GM21529 (cell line): ENCODE measurements at regions not wholly inside any gene's neighbourhood (a gene's known extent, or its start where the extent isn't known, plus 50 kb on each side); places are given as distances from the start of the nearest gene placed in this dataset.

Experiments used
- ATAC-seq: cut with Tn5 transposase; IDR thresholded peaks from one replicate; pipeline ENCODE4 v1.9.1; 2021; ENCODE audit not compliant: unreplicated experiment

GRCh38 chr4:175514174-175514573, 297.9 kb downstream of the GPM6A start:
- ATAC-seq = no peak

DNA sequence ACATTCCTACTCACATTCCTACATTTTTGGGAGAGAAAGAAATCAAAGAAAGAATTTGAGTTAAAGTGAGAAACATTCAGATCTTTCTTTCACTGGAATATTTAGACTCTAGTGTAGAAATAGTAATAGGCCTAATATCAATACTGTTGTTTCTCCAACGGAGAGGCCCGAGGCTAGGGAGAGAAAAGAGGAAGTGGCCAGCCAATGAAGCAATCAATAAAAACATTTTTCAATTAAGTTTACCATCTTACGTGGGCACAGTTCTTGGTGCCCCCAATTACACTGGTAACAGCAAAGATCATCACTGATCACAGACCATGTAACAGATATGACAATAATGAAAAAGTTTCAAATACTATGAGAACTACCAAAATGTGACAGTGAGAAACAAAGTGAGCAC, 281.4 kb downstream of the GPM6A start:
- no peak for ATAC-seq

DNA sequence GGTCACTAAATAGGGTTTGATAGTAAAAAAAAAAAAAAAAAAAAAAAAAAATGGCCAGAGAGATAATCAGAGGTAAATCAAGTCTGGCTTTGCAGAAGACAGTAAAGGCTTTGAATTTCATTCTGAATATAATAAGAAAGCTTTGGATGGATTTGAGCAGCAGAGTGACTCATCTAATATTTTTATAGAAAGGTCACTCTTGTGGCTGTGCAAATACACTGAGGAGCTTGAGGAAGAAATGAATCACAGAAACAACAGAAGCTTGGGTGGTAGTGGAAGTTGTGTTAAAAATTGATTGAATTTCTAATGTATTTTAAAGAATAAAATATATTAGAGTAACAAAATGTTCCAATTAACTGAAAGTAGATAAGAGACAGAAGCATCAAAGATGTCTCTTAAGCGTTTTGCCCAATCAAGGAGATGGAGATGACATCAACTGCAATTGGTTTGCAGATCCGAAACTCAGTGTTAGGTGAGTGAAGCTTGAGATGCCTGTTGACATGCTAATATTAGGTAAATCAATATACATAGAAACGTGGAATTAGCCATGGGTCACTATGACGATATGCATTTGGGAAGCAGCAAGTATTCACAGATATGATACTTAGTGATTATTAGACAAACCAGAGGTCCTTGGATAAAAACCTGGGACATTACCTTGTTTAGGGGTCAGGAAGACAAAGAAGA, 280.5 kb downstream of the GPM6A start:
- ATAC-seq = no peak

DNA sequence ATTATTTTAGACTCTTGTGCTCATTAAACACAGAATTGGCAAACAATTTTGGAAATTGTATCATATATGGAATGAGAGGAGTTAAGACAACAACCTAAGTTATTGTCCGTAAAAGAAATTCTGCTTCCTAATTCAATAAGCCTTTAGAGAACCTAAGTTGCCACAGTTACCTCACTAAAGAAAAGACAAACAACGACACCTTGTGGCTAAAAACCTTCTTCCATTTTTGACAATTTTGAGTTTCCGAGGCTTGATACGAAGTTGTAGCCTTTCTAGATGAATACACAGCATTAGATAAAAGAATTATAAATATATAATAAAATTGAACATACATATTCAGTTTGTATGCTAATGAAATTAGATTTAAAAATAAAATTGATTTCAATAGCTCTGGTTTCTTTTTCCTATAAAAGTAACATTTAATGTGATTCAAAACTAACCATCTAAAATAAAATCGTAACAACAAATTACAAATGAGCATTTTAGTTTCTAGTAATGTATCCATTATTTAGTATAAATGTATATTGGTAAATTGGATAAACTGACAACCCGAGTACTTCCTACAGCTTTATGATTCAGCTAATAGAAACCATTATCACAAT, 275.1 kb downstream of the GPM6A start:
- ATAC-seq = peak; percentile 72

- no peak for ATAC-seq
Measured at GRCh38 chr4:175539498-175539897, 272.6 kb downstream of the GPM6A start.

DNA sequence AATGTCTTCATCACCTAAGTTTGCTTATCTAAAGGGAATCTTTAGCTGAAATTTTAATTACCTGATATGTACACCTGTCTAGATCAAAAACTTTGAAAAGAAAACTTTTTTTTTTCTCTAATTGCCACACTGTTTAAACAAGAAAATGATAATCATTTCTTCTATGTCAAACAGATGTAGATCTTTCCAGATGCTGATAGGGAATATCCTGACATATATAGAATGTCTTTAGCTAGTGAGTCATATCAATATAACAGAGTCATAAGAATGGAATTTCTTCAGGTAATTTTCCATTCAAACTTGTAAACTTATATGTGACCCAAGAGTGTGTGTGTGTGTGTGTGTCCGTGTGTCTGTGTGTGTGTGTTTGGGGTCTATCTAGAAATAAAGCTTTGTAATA, 271.9 kb downstream of the GPM6A start:
- ATAC-seq = no peak

DNA sequence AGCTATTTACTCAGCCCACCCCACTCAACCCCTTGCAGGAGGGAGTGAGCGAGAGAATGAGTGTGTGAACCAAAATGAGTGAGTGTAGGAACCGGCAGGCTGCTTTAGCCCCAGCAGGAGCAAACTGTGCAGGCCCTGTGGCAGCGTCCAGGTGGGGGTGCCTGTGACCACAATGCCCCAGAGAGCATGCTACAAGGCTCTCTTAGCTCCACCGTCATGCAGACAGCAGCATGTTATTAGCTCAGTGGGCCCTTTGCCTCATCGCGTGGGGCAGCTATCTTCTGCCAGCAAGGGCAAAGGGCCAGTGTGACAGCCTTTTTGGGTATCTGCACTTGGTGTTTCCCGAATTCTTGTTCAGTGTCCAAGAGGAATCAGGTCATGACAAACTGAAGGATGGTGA, 271.3 kb downstream of the GPM6A start:
- ATAC-seq = no peak

DNA sequence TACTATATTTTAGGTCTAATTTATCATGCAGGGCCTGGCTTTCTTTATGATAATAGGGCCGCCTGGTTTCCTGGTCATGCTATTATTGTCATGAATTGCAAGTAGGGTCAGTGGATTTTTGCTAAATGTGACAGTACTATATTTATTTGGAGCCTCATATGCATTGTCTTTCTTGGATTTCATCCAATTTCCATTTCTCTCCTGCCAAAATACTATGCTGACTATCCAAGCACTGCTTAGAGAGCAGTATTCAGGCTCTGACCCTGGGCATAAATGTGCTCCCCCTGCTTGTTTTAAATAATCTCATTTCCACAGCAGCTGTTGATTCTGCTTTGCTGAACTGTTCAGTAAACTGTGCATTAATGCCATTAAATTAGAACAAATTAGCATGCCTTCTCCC, 269.3 kb downstream of the GPM6A start:
- no peak for ATAC-seq

DNA sequence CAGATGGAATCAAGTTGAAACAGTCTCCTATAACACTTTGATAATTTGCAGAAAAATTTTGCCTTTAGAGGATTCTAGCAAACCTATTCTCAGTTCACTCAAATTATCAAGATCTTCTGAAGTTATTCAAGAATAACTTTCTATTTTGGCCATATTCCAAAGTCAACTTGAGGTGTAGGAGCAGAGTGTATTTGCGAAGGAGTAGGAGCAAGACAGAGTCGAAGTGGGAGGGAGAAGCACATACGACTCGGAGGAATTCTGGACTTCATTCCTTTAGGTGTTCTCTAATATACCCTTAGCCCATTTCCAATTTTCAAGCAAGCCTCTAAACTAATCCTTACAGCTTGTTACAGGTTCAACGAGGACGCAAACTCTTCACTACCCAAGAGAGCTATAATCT, 252.9 kb downstream of the GPM6A start:
- no peak for ATAC-seq

DNA sequence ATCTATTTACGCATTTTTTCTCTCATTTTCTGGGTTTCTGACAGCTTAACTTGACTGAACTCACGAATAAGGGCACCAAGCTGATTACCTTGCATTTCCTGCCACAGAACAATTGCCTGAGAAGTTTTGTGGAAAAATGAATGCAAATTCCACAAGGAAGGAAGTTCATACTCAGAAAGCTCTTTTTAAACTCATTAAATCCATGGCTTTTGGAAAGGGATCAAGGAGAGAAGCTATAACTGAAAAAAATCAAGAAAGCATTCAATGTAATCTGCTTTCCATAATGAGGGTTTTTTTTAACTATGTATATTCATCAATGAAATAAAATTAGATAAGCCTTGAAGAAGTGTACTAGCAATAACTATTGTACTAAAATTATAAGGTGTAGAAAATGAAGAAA, 252.5 kb downstream of the GPM6A start:
- ATAC-seq = no peak

- no peak for ATAC-seq
Measured at GRCh38 chr4:175560604-175561003, 251.5 kb downstream of the GPM6A start.

DNA sequence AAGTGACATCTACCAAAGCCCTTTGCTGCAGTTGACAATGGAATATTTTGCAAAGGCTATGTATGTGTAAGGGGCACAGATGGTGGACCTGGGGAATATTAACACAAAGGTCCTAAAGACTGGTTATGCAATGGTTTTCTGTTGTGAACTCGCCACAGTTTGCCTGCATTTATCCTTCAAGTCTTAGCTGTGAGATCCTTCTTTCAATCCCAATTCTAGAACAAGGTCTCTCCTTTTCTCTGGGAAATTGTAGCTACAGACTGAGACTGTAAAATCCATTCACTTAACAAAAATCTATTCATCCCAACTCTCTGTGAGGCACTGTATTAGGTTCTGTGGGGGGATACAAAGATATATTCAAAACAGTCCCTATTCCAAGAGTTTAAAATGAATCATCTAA, 250.4 kb downstream of the GPM6A start:
- ATAC-seq = no peak

- ATAC-seq = no peak
Measured at GRCh38 chr4:175562111-175562510, 250.0 kb downstream of the GPM6A start.

- no peak for ATAC-seq
Measured at GRCh38 chr4:175562542-175562941, 249.5 kb downstream of the GPM6A start.
